ENCODE measurements at regions not wholly inside any gene's neighbourhood (a gene's known extent, or its start where the extent isn't known, plus 50 kb on each side); places are given as distances from the start of the nearest gene placed in this dataset.

GRCh38 chr9:89864257-89864656 lies 259.4 kb downstream of the GADD45G start:
- TF ChIP-seq EZH2 (IDR thresholded peaks at IDR 0.05; ENCODE audit: borderline replicate concordance, low read length) = no peak
- no peak for TF ChIP-seq CTCF (conservative IDR thresholded peaks at IDR 0.05 in 1 of 2, IDR thresholded peaks at IDR 0.05 in 1 of 2; ENCODE audit: extremely low read depth in 1 of 2, insufficient read depth in 1 of 2, low read depth in 1 of 2, low read length in 2 of 2)

All from mammary epithelial cell (primary cell).